GM19452 (cell line): ENCODE measurements at regions not wholly inside any gene's neighbourhood (a gene's known extent, or its start where the extent isn't known, plus 50 kb on each side); places are given as distances from the start of the nearest gene placed in this dataset.

Source experiments
- ATAC-seq: cut with Tn5 transposase; IDR thresholded peaks from one replicate; pipeline ENCODE4 v1.9.1; 2021; ENCODE audit not compliant: unreplicated experiment

- ATAC-seq = no peak
These were observed 118.7 kb downstream of the VAPA start for GRCh38 chr18:10032331-10033015.

GRCh38 chr18:10033016-10033399 lies 119.2 kb downstream of the VAPA start:
- no peak for ATAC-seq

GRCh38 chr18:10035281-10035991 lies 121.6 kb downstream of the VAPA start:
- ATAC-seq = no peak

GRCh38 chr18:10036479-10036878 lies 122.7 kb downstream of the VAPA start:
- no peak for ATAC-seq

GRCh38 chr18:10037181-10037580 lies 123.4 kb downstream of the VAPA start:
- ATAC-seq = no peak

GRCh38 chr18:10038268-10038667 lies 124.5 kb downstream of the VAPA start:
- no peak for ATAC-seq

GRCh38 chr18:10040287-10041011 lies 126.6 kb downstream of the VAPA start:
- no peak for ATAC-seq

- ATAC-seq = no peak
These were observed 127.4 kb downstream of the VAPA start for GRCh38 chr18:10041180-10041579.

- ATAC-seq = no peak
These were observed 128.7 kb downstream of the VAPA start for GRCh38 chr18:10042492-10042891.

- ATAC-seq = no peak
These were observed 130.2 kb downstream of the VAPA start for GRCh38 chr18:10044054-10044453.

- ATAC-seq = no peak
These were observed 131.6 kb downstream of the VAPA start for GRCh38 chr18:10045296-10045891.

- ATAC-seq = no peak
These were observed 132.5 kb downstream of the VAPA start for GRCh38 chr18:10046178-10046807.

GRCh38 chr18:10047237-10047636 lies 133.4 kb downstream of the VAPA start:
- ATAC-seq = no peak

- ATAC-seq = no peak
These were observed 135.9 kb downstream of the VAPA start for GRCh38 chr18:10049747-10050146.

- ATAC-seq = no peak
These were observed 137.1 kb downstream of the VAPA start for GRCh38 chr18:10050956-10051355.

GRCh38 chr18:10051877-10052631 lies 138.2 kb downstream of the VAPA start:
- ATAC-seq = no peak

GRCh38 chr18:10052871-10053270 lies 139.1 kb downstream of the VAPA start:
- ATAC-seq = no peak

GRCh38 chr18:10053861-10054260 lies 140.0 kb downstream of the VAPA start:
- ATAC-seq = no peak

GRCh38 chr18:10054366-10054765 lies 140.6 kb downstream of the VAPA start:
- no peak for ATAC-seq

- ATAC-seq = no peak
These were observed 141.4 kb downstream of the VAPA start for GRCh38 chr18:10055125-10055750.
